BE2C (cell line): ENCODE measurements at regions not wholly inside any gene's neighbourhood (a gene's known extent, or its start where the extent isn't known, plus 50 kb on each side); places are given as distances from the start of the nearest gene placed in this dataset.
"Not testable (repeated sequence)": the region's sequence is repeated elsewhere in the genome, so short reads cannot be mapped to it uniquely, and the experiment has no call there.

Source experiments
- DNase-seq: peaks from one replicate; pipeline ENCODE4 v3.0.0-alpha.2; 2020
- H3K27me3 ChIP-seq: fragments of 250-450 bp; sonication (Bioruptor Pico); 2 replicates; pipeline ENCODE4 v1.5.1; 2020; ENCODE audit warnings: mild to moderate bottlenecking
- H3K36me3 ChIP-seq: fragments of 250-450 bp; sonication (Bioruptor Pico); 2 replicates; pipeline ENCODE4 v1.5.1; 2020; ENCODE audit warnings: mild to moderate bottlenecking
- H3K4me1 ChIP-seq: fragments of 250-450 bp; sonication (Bioruptor Pico); 2 replicates; pipeline ENCODE4 v1.5.1; 2020
- H3K4me3 ChIP-seq: 2 replicates; pipeline ENCODE4 v1.5.1; 2011; ENCODE audit warnings: low read depth, low read length
- H3K9me3 ChIP-seq: fragments of 250-450 bp; sonication (Bioruptor Pico); 2 replicates; pipeline ENCODE4 v1.5.1; 2020
- CTCF ChIP-seq: IDR thresholded peaks from 2 replicates; pipeline ENCODE4 v1.5.1; 2012; ENCODE audit warnings: mild to moderate bottlenecking, low read depth, low read length

- no peaks in the 10 kb centered on the region for H3K36me3 ChIP-seq
- no peaks in the 10 kb centered on the region; the same call in 1 of the 2 replicates for H3K9me3 ChIP-seq
- TF ChIP-seq CTCF: no peak
- no peak for DNase-seq
- H3K4me3 ChIP-seq: no peak overlapping the region
- H3K4me1 ChIP-seq: no peaks in the 10 kb centered on the region
- no peaks in the 10 kb centered on the region for H3K27me3 ChIP-seq
Observed at GRCh38 chr15:25579127-25579526, 140.3 kb upstream of the UBE3A start.

- H3K4me3 ChIP-seq: no peak overlapping the region
- no peaks in the 10 kb centered on the region for H3K4me1 ChIP-seq
- DNase-seq: no peak
- no peaks in the 10 kb centered on the region for H3K27me3 ChIP-seq
- no peaks in the 10 kb centered on the region for H3K36me3 ChIP-seq
- no peaks in the 10 kb centered on the region; the same call in 1 of the 2 replicates for H3K9me3 ChIP-seq
- TF ChIP-seq CTCF: no peak
Observed at GRCh38 chr15:25572191-25572590, 133.4 kb upstream of the UBE3A start.

DNA sequence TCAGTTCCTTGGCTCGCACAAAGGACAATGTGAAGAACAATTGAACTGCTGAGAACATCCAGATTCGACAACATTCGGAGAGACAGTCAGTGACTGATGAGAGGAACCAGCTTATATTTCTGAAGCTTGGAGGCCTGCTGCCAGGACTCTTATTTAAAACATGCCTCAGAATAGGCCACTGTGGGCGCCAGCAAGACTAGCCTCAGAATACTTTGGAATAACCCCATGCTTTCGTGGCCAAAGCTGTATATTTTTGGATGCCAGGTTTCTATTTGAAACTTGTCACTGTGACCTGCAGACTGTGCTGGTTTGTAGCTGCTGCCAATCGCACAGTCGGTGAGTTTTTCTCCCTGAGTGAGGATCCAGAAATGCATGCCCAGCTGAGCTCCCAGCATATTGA, 129.9 kb upstream of the UBE3A start:
- H3K9me3 ChIP-seq: no peaks in the 10 kb centered on the region; the same call in 1 of the 2 replicates
- H3K27me3 ChIP-seq: no peaks in the 10 kb centered on the region
- H3K36me3 ChIP-seq: no peaks in the 10 kb centered on the region
- TF ChIP-seq CTCF: no peak
- H3K4me3 ChIP-seq: no peak overlapping the region
- H3K4me1 ChIP-seq: no peaks in the 10 kb centered on the region
- no peak for DNase-seq

DNA sequence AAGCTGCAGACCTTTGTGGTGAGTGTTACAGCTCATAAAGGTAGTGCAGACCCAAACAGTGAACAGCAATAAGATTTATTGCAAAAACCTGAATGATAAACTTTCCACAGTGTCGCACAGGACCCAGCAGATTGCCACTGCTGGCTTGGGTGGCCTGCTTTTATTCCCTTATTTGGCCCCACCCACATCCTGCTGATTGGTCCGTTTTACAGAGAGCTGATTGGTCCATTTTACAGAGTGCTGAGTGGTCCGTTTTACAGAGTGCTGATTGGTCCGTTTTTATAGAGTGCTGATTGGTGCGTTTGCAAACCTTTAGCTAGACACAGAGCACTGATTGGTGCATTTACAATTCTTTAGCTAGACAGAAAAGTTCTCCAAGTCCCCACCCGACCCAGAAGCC, 127.7 kb upstream of the UBE3A start:
- not testable (repeated sequence) for H3K9me3 ChIP-seq, DNase-seq, H3K27me3 ChIP-seq, H3K4me3 ChIP-seq, H3K36me3 ChIP-seq, H3K4me1 ChIP-seq

DNA sequence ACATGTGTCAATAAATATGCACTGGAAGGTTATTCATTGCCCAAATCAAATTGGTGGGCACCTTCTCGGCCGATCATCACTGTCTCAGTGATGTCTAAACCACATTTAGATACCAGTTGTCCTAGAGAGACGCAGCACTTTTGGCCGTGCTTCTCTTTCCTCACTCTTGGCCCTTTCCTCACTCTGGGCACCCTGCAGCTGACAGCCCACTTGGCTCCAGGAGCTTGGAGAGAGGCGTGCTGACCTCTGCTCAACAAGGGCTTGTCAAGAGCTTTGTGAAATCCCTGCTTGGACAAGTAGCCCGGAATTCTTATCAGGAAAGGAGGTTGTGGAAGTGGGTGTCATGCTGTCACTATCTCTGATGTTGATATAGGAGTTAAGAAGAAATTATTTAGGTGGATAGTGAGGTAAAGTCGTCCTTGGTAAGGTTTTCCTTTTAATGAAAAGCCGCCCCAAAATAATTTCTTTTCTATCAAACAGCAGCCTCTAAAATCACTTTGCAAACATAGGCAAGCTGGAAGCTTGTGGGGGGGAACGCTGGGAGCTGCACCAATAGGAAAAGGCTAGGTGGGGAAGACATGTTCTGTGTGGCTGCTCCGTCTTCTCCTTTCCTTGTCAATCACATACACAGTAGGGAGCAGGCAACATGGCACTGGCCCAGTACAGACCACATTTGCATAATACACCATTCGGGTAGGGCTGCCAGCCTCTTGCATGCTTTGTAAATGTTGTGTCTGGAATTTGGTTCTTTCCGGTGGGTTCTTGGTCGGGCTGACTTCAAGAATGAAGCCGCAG, 126.8 kb upstream of the UBE3A start:
- H3K4me1 ChIP-seq: no peaks in the 10 kb centered on the region
- no peaks in the 10 kb centered on the region for H3K36me3 ChIP-seq
- TF ChIP-seq CTCF: no peak
- H3K27me3 ChIP-seq: no peaks in the 10 kb centered on the region
- no peak overlapping the region for H3K4me3 ChIP-seq
- H3K9me3 ChIP-seq: no peaks in the 10 kb centered on the region; the same call in 1 of the 2 replicates
- DNase-seq: no peak

DNA sequence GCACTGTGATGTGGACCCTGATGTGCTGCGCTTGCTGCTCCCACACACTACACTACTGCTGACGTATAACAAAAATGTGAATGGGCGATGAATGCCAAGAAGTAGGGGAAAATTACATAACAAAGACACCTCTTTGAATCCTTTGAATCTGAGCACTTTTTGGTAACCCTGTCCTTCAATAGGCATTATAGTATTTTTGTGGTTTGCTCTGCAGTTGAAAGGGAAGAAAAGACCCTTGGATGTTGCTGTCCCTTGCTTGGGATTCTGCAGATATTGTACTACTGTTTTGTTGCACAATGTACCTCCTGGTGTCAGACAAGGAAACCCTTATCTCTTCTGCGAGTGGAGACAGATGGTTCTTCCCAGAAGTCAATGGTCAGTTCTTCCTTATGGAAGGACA, 124.8 kb upstream of the UBE3A start:
- TF ChIP-seq CTCF: no peak
- Histone ChIP-seq H3K4me1 (no peaks in the 10 kb centered on the region), H3K9me3 (no peaks in the 10 kb centered on the region; the same call in 1 of the 2 replicates), H3K4me3 (no peak overlapping the region), H3K36me3 (no peaks in the 10 kb centered on the region), H3K27me3 (no peaks in the 10 kb centered on the region)
- no peak for DNase-seq
